ENCODE measurements at regions not wholly inside any gene's neighbourhood (a gene's known extent, or its start where the extent isn't known, plus 50 kb on each side); places are given as distances from the start of the nearest gene placed in this dataset.
"Not testable (repeated sequence)": the region's sequence is repeated elsewhere in the genome, so short reads cannot be mapped to it uniquely, and the experiment has no call there.

DNA sequence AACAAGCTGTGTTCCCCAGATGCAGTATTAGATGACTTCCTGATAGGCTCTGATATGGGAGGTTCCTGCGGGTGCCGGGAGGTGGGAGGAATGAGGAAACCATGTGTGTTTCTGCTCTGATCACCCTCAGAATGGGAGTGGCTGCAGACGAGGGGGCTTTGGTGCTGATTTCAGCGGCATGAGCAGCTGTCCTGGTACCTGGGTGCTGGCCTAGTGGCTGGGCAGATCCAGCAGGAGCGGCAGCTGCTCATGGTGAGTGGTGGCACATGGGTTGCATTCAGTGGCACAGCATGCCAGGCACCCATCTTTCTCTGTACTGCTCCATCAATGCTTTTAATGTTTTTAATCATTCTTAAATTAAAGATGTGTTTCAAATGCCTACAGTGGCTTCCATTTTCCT, 177.2 kb upstream of the NETO1 start:
- no peak for DNase-seq

DNA sequence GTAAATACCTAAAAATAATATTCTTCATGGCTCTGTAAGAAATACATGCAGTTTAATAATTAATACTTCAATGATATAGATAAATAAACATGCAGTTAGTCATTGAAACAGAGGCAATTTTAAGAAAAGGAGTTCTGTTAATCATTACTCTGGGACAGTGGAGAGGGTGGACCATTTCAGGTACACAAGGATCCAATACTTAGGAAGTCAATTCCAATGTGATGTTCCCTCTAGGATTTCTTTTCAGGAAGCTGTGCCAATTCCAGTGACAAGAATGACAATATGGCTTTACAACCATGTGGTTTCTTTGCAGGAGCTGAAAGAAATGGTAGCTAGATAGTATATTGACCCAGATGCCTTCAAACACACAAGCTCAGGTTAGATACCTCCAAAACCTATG, 175.8 kb upstream of the NETO1 start:
- DNase-seq: no peak

DNA sequence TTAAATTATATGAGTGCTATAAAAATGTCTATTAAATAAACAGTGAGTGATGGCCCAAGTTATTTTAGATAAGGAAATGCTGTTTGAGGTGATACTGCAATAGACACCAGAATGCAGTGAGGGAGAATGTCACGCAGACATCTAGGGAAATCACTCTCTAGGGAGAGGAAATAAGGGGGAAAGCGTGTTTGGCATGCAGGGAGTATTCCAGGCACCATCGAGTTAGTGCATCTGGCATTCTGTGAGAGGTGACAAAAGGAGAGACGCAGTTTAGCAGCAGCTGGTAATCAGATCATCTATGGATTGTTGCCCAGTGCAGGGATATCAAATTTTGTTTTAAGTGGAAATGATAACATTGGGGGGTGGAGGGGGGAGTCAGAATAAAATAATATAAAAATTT, 175.4 kb upstream of the NETO1 start:
- no peak for DNase-seq

DNA sequence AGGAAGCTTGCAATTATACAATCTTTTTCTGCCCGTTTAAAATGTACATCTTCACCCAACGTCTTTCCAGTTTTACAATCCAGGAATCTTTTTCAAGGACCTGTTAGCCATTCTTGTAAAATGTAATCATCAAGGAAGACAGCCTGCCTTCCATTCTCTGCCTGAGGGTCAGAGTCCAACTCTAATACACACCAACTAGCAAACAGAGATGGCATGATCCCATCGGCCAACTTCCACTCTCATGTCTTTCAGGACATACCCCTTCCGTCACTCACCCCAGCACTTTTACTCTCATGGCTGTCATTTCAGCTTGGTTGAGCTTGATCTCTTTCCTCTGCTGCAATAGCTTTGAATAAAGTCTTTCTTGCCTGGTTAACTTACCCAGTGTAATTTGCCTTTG, 172.5 kb upstream of the NETO1 start:
- no peak for DNase-seq

DNA sequence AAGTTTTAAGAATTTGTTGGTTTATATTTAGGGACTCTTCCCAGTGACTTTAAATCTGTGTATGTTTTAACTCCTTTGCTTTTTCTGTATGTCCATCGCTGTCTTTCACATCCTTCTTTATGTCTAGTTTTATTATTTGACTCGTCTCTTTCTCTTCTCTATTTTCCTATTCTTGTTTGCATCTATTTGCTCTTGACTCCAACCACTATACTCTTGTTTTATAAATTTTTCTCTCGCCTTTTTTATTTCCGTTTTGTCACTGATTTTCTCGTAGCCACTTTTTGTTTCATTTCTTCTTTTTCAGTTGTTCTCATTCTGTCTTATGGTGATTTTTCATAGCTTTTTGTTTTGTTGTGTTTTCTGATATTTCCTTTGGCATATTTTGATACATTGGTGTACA, 170.5 kb upstream of the NETO1 start:
- DNase-seq: no peak

DNA sequence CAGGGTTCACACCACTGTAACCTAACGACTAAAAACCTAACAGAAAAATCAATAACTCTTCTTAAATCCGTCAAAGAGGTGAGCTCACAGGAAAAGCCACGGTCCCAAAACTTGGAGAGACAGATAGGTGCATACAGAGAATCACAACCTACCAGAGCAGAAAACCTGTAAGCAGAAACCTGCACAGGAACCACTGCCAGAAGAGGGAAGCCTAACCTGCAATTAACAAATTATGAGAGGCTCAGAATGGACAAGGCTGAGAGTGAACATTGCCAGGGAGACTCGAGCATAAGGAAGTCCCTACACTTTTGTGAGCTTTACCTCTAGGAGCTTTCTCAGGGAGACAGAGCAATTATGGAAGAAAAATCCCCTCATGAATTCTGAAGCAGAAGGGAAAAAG, 156.2 kb upstream of the NETO1 start:
- no peak for DNase-seq

DNA sequence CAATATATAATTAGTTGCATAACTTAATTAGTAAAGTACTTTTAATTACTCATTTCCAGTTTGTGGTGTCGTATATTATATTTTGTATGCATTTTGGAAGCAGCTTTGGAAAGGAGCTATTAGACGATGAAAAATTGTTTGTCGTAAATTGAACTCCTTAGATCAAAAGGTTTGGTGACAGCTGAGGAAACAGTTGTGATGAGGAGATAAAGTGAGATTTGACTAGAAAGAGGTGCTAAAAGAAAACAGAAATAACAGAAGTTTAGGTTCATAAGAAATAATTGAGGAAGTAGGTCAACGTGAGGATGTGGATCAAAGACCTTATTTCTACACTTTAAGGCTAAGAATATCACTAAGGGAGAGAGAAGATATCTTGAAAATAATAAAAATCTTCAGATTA, 141.9 kb upstream of the NETO1 start:
- no peak for DNase-seq

DNA sequence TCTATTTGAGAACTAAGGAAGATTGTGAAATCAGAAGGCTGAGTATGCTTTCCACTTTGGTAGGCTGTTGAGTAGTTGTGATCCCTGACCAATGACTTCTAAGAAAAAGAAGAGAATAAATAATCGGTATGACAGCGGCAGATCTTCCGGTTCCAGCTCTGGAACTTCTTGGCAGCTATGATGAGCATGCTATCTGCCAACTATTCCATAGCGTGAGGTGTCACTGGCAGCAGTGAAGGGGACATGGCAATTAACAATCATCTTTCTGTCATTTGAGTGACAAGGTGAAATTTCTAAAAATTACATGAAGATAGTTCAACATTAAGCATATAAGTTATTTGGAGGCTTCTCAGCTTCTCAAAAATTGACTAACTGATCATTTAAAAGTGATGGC, 140.1 kb upstream of the NETO1 start:
- no peak for DNase-seq

DNA sequence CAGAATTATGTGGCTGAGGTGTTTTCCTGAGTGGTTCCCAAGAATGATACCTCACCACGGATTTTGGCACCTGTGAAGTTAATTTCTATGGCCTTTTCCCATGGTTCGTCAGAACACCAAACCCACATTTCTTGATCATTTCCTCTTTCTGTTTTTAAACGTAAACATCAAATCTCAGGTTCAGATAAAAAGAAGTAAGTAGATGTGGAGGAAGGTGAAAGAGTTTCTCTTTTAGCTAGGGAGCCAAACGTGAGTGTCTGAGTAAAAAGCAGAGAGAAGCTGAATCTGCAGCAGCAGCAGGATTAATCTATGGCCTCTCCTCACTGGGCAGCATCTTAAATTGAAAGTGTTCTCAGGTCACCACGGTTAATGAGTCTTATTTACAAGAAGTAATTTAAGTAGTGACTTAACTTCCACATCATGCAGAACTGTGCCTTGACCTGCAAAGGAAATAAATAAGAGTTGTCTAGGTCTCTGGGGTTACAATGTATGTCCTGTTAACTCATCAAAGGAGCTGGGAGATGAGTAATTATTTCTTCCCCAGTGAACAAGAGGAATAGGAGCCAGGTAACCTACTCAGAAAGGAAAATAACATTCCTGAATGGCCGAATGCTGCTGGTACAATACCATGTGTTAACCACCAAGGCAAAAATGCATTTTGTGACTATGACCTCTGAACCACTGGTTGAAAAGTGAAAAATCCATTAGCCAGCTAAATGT, 139.6 kb upstream of the NETO1 start:
- DNase-seq: no peak

DNA sequence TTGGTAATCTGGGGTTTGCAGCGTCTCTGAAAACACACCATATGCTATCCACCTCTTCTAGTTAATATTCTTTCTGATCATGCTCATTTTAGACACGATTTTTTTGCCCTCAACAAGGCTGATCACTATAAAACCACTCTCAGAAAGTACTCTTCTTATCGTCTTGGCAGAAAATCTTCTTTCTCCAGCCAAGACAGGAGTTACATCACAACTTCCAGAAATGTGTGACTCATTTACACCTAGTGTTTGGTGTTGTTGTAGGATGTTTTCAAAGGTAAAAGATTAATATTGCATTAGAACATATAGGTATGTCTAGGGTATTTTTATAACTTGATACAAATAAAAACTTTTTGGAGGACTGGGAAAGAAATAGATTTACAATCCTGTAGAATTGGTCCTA, 138.5 kb upstream of the NETO1 start:
- no peak for DNase-seq

DNA sequence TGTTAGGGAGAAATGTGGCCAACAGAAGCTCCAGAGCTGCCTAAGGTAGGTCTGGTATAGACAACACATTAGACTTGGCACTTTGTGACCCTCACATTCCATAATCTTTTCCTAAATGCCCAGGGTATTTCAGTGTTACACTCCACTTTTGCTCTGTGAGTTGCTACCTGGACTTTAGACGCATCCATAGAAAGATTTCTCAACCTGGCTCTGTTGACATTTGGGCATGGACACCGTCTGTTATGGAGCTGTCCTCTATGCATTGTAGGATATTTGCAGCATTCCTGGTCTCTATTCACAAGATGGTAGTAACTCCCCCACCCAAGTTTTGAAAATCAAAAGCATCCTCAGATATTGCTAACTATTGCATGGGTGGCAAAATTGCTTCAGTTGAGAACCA, 136.5 kb upstream of the NETO1 start:
- DNase-seq: no peak

DNA sequence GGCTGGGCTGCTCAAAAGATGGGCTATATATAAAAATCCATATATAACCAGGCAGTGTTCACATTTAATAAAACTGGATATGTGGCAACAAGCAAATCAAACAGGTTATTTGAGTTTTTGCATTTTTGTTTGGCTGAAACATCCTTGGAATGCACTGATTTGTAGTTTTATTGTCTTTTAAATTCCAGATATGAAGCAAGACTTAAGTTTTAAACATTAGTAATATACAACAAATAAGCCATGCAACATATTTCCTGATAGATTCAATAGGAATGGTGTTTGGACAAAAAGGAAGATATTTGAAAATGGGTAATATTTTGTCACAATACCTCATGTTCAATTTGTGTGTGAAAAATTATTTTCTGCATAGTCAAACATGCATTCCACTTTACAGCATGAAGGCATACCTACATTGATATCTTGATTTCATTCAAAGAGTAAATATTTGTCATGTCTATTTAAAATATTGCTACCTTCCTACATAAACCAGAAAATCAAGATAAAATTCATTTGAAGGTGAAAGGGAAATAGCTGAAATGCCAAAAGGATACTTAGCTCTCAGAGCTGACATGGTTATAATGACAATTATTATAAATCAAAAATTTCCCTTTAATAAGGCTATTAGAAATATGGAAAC, 132.3 kb upstream of the NETO1 start:
- DNase-seq: no peak

DNA sequence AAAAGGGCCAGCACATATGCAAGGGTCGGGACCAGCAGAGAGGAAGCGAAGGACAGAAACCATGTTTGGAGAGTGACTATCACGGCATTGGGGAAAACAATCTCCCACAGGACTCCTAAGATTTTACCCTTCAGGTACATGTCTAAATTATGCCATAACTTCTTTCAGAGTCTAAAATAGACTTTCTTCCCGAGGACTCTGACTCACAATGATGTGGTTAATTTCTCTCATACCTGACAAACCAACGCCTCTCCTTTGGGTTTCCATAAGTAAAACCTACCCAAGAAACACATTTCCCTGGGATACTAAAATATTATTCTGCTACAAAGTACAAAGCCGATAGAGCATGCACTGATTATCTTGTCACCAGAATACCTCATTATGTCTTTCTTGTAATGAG, 127.8 kb upstream of the NETO1 start:
- no peak for DNase-seq

DNA sequence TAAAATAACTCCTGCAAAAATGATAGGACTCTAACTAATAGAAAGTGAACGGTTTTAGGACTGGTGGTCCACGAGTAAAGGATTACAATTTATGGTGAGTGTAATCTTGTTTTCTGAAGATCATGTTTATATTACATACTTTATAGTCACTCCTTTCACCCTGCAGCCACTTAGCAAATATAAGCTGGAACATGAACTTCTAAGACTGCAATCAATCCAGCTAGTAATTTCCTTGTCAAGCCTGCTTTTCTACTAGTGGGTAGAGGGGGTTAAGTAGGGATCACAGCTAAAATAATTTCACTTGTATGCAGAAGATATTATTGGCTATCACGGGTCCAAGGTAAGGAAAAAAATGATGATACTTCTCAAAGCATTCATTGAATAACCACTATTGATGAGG, 125.5 kb upstream of the NETO1 start:
- no peak for DNase-seq

DNA sequence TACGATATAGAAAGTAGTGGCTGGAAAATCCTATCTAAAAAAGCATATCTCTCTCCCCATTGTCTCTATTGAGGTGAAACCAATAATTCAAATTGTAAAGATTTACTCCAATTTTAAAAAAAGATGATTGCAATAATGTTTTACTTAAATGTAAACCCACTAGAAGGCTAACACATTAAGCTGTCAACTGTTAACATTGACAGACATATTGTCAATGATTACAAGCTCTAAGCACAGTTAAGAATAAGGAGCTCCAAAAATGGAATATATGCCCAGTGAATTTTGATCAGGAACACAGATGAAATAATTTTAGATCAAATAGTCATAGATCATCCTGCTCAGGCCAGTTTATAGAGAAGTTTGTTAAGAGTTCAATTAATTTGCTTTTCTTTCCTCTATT, 123.6 kb upstream of the NETO1 start:
- DNase-seq: no peak

DNA sequence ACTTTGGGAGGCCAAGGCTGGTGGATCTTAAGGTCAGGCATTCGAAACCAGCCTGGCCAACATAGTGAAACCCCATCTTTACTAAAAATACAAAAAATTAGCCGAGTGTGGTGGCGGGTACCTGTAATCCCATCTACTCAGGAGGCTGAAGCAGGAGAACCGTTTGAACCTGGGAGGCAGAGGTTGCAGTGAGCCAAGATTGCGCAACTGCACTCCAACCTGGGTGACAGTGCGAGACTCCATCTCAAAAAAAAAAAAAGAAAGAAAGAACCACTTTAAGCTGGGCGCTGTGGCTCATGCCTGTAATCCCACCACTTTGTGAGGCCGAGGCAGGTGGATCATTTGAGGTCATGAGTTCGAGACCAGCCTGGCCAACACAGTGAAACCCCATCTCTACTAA, 119.8 kb upstream of the NETO1 start:
- DNase-seq: not testable (repeated sequence)

DNA sequence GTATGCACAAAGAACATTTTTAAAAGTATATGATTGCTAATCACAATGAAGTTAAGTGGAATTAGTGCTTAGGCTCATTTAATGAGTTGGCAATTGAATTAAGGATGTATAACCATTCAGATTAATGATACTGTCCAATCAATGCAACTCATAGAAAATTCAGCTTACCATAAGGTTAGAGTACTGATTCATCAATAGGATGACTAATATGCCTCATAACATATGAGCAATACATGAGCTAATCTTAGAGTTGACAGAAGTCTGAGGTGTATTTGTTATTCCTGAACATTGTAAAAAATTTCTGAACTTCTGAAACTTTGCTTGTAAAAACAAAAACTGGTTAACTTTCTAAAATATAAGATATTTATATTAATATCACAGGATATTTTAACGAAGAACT, 118.3 kb upstream of the NETO1 start:
- no peak for DNase-seq

DNA sequence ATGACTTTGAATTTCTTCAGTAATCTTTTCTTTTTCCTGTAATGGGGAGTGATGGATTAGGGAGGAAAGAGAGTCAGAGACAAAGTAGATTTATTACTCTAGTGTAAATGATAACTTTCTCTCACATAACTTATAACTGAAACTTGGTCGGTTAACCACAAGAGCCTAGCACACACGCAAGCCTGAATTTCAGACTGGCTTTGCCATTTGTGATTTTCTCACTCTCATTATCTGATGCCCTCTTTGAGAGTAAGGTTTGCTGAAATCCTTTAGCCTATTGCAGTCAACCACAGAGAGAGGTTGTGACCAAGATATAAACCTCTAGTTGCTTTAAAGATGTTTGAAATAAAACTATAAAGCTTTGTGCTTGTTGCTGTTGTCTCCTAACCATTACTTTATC, 117.9 kb upstream of the NETO1 start:
- DNase-seq: no peak

DNA sequence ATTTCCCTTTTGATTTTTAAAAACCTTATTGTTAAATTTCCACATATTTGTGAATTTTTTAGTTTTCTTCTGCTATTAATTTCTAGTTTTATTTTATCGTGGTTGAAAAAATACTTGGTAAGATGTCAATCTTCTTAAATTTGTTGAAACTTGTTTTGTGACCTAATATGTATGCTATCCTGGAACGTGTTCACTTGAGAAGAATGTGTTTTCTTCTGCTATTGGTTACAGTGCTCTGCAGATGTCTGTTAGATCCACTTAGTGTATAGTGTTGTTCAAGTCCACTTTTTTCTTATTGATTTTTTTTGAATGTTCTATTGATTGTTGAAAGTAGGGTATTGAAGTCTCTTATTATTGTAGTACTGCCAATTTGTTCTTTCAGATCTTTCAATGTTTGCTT, 116.5 kb upstream of the NETO1 start:
- DNase-seq: no peak

DNA sequence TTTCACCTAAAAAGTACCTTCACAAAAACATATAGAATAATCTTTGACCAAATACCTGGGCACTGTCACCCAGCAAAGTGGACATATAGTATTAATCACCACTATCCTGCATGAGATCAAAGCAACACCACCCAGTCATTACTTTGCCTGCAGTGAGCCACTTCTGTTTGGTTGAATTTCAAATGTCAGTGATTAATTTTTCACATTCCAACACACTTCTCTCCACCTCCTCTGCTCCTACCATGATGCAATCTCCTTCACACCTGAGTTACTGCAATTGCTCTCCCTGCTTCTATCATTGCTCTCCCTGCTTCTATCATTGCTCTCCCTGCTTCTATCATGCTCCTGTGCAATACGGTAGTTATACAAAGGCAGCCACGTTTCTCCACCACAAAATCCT, 106.1 kb upstream of the NETO1 start:
- no peak for DNase-seq

DNA sequence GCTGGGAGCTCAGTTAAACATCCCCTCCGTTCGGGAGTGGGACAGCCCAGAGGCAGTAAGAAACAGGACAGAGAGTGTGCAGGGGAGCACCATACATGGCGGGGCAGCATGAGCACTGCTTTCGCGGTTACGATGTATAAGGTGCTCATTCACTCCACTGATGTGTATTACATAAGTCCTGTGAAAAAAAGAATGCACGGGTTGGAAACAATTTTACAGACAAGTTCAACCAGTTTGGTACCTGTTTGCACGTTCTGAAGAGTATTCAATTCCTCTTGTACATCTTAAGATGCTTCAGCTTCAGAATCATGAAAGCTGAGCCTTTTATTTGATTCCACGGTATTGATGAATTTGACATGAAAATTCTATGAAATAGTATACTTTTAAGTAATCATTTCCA, 97.8 kb upstream of the NETO1 start:
- DNase-seq: no peak

DNA sequence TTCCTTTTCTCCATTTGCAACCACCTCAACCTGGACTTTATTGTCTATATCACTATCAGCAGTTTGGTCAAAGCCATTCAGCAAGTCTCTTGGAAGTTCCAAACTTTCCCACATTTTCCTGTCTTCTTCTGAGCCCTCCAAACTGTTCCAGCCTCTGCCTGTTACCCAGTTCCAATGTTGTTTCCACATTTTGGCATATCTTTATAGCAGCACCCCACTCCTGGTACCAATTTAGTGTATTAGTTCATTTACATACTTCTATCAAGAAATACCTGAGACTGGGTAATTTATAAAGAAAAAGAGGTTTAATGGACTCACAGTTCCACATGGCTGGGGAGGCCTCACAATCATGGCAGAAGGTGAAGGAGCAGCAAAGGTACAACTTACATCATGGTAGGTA, 90.4 kb upstream of the NETO1 start:
- DNase-seq: not testable (repeated sequence)

DNA sequence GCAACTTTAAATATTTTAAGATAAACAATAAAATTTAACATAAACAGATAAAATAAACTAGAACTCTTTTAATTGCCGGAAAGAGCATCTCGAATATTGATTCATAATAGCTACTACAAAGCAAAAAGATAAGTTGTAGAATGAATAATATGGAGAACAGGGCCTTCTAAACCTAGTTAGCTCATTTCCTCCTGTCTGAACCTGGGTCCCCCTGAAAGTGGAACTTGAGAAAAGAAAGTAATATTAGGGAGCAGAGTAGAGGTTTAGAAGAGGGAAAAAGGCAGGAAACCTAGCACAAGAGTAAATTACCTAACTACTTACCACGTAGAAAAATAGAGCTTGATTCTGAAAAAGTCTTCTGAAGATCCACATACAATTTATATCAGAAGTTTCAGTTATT, 80.7 kb upstream of the NETO1 start:
- no peak for DNase-seq

DNA sequence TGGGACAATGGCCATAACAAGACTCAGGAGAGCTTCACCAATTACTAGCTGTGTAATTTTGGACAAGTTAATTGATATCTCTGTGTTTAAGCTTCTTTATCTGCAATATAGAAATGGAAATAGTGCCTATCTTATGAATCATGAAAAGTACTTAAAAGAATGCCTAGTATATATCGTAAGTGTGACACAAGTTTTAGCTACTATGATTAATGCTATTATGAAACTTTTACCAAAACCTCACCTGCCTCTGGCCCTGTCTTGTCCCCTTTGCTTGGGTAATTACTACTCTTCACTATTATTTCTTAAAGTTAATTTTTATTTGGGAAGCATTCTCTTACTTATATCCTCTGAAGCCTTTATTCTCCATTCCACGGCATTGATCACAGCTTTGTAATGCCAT, 75.0 kb upstream of the NETO1 start:
- no peak for DNase-seq

DNA sequence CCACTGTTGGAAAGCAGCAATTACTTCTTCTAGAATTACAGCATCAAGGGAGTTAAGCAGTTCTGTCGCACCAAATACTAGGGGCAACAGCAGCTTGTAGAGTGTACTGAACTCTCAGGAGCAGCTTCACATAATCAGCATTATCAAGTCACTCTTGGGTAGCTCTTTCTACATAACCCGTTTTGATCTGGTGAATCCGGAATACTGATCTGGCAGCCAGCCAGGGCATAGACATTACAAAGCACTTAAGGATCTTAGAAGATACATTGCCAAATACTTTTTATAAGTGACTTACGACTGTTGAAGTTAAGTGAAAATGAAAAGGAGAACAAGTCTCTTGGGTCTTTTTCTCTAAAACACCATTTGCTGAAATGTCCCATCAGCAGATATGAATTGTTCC, 73.2 kb upstream of the NETO1 start:
- DNase-seq: no peak

Data from CD4-positive, alpha-beta T cell treated with Interferon gamma for 1 hour (primary cell).